Tibial nerve (tissue), 4 donors: ENCODE measurements at regions not wholly inside any gene's neighbourhood (a gene's known extent, or its start where the extent isn't known, plus 50 kb on each side); places are given as distances from the start of the nearest gene placed in this dataset.

Source experiments
- CTCF ChIP-seq, 5 experiments: fragments of 200-600 bp in 3 of 5; fragments of 450-650 bp in 2 of 5; sonication (generic) in 3 of 5; IDR thresholded peaks; one replicate each; pipeline ENCODE4 v1.5.1; 2016 to 2019; ENCODE audit warnings: antibody characterized with exemption in 5 of 5, mild to moderate bottlenecking in 3 of 5, moderate library complexity in 2 of 5
- EP300 ChIP-seq, 2 donors: sonication (generic); formaldehyde crosslinking; IDR thresholded peaks; one replicate each; pipeline ENCODE4 v1.6.1; 2017; ENCODE audit warnings: antibody characterized with exemption in 2 of 2, mild to moderate bottlenecking in 1 of 2
- POLR2A ChIP-seq, 2 donors: fragments of 450-650 bp; IDR thresholded peaks; one replicate each; pipeline ENCODE4 v1.6.1; 2017; ENCODE audit warnings: antibody characterized with exemption in 2 of 2, mild to moderate bottlenecking in 2 of 2, moderate library complexity in 2 of 2

- no peak for TF ChIP-seq CTCF (IDR thresholded peaks at IDR 0.05)
- TF ChIP-seq EP300 (IDR thresholded peaks at IDR 0.05) = no peak
- TF ChIP-seq POLR2A (IDR thresholded peaks at IDR 0.05) = no peak
Observed at GRCh38 chr20:56809668-56810067, 180.6 kb downstream of the TFAP2C start.
